Prostate gland (tissue), 2 donors: ENCODE measurements at regions not wholly inside any gene's neighbourhood (a gene's known extent, or its start where the extent isn't known, plus 50 kb on each side); places are given as distances from the start of the nearest gene placed in this dataset.

Experiments used
- POLR2A ChIP-seq: fragments of 450-650 bp; IDR thresholded peaks from one replicate; pipeline ENCODE4 v1.6.1; 2016; ENCODE audit warnings: antibody characterized with exemption, mild to moderate bottlenecking
- POLR2AphosphoS5 ChIP-seq: sonication (generic); formaldehyde crosslinking; IDR thresholded peaks from one replicate; pipeline ENCODE4 v1.6.1; 2017; ENCODE audit warnings: antibody characterized with exemption
- TF ChIP-seq, protein P1 (sequence below), 4 experiments: fragments of 200-600 bp in 2 of 4; fragments of 450-650 bp in 2 of 4; sonication (generic) in 2 of 4; IDR thresholded peaks; 1 replicate in 3 of 4; 2 replicates in 1 of 4; pipeline ENCODE4 v1.5.1; 2016 to 2019; ENCODE audit warnings: antibody characterized with exemption in 4 of 4, mild to moderate bottlenecking in 2 of 4, moderate library complexity in 2 of 4

DNA sequence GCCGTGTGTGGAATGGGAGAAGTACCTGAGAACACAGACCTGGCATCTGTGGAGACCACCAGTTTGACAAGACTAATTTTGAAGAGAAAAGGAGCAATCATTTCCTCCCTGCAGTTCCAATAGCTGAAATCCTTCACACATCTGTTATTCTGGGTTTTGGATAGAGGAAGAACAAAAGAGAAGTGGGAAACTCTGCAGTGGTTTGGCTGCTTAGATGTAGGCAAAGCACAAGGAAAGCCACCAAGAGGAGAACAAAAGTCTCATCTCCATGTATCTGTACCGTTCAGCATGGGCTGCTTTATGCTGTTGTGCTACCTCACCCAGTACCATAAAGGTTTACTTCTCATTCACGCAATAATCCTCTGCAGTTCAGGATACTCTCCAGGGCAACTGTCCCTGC is 153.1 kb upstream of the COL8A1 start:
- TF ChIP-seq, protein P1, sequence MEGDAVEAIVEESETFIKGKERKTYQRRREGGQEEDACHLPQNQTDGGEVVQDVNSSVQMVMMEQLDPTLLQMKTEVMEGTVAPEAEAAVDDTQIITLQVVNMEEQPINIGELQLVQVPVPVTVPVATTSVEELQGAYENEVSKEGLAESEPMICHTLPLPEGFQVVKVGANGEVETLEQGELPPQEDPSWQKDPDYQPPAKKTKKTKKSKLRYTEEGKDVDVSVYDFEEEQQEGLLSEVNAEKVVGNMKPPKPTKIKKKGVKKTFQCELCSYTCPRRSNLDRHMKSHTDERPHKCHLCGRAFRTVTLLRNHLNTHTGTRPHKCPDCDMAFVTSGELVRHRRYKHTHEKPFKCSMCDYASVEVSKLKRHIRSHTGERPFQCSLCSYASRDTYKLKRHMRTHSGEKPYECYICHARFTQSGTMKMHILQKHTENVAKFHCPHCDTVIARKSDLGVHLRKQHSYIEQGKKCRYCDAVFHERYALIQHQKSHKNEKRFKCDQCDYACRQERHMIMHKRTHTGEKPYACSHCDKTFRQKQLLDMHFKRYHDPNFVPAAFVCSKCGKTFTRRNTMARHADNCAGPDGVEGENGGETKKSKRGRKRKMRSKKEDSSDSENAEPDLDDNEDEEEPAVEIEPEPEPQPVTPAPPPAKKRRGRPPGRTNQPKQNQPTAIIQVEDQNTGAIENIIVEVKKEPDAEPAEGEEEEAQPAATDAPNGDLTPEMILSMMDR (IDR thresholded peaks at IDR 0.05) = no peak
- no peak for TF ChIP-seq POLR2AphosphoS5
- no peak for TF ChIP-seq POLR2A
